ENCODE measurements at regions not wholly inside any gene's neighbourhood (a gene's known extent, or its start where the extent isn't known, plus 50 kb on each side); places are given as distances from the start of the nearest gene placed in this dataset.

DNA sequence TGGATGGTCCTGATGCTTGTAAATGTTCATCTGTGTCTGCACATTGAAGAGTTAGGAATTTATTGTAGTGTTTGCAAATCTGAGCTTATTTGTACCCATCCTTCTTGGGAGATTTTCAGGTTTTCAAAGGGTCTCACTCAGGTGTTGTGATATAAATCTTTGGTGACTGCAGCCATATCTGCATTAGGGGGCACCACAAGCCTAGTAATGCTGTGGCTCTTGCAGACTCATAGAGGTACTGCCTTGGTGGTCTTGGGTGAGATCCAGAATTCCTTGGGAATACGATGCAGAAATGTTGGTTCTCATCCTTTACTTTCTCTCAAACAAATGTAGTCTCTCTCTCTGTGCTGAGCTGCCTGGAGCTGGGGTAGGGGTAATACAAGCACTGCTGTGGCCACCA, 405.9 kb downstream of the TTLL7 start:
- H3K4me1 ChIP-seq, result no peaks in the 10 kb centered on the region
- no peaks in the 10 kb centered on the region for H3K36me3 ChIP-seq (ENCODE audit: control insufficient read depth, insufficient read depth, low read length)
- H3K4me3 ChIP-seq (ENCODE audit: low read depth, low read length), result no peak overlapping the region
- no peak overlapping the region for H3K4me2 ChIP-seq (ENCODE audit: low read length)
- TF ChIP-seq CTCF (IDR thresholded peaks at IDR 0.05), result no peak
- no peak overlapping the region for H2AFZ ChIP-seq
- no peak overlapping the region for H3K27ac ChIP-seq
- no peaks in the 10 kb centered on the region for H3K27me3 ChIP-seq (ENCODE audit: control insufficient read depth, insufficient read depth, low read length)
- no peaks in the 10 kb centered on the region for H3K79me2 ChIP-seq
- H3K9ac ChIP-seq, result no peak overlapping the region
- H3K9me3 ChIP-seq (ENCODE audit: control insufficient read depth, low read length), result no peaks in the 10 kb centered on the region

DNA sequence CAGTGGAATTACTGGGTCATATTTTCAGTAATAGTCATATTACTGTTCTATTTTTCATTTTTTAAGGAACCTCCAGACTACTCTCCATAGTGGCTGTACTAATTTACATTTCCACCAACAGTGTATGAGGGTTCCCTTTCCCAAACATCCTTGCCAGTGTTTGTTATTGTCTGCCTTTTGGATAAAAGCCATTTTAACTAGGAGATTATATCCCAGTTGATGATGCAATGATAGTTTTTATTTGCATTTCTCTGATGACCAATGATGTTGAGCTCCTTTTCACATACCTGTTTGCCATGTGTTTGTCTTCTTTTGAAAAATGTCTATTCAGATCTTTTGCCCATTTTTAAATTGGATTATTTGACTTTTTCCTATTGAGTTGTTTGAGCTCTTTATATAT, 410.8 kb downstream of the TTLL7 start:
- Histone ChIP-seq H3K27me3 (ENCODE audit: control insufficient read depth, insufficient read depth, low read length) (no peaks in the 10 kb centered on the region), H2AFZ (no peak overlapping the region), H3K9me3 (ENCODE audit: control insufficient read depth, low read length) (no peaks in the 10 kb centered on the region), H3K36me3 (ENCODE audit: control insufficient read depth, insufficient read depth, low read length) (no peaks in the 10 kb centered on the region), H3K27ac (no peak overlapping the region), H3K79me2 (no peaks in the 10 kb centered on the region), H3K4me1 (no peaks in the 10 kb centered on the region), H3K4me2 (ENCODE audit: low read length) (no peak overlapping the region), H3K4me3 (ENCODE audit: low read depth, low read length) (no peak overlapping the region), H3K9ac (no peak overlapping the region)
- TF ChIP-seq CTCF (IDR thresholded peaks at IDR 0.05), result no peak

DNA sequence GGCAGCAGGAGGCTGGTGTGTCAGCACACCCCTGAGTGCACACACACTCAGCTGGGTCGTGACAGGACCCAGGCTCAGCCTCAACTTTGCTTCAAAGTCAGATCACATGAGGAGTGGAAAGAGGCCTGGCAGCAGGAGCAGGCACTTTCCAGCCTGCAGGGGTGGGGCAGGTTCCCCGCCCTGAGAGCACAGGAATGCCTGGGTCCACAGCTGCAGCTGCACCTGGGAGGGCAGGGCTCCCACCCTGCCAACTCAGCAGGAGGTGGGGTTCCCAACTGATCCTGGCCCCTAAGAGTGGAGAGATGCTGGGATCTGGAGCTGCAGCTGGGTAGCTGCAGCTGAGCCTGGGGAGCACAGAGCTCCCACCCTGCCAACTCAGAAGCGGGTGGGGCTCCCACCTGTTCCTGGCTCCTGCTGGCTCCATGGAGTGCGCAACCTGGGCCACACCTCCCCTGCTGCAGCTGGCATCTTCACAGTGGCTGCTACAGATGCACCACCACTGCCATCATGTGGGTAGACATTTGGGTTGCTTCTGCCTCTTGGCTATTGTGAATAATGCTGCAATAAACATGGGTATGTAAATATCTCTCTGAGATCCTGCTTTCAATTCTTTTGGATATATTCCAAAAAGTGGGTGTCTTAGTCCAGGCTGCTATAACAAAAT, 415.4 kb downstream of the TTLL7 start:
- Histone ChIP-seq H3K36me3 (ENCODE audit: control insufficient read depth, insufficient read depth, low read length) (no peaks in the 10 kb centered on the region), H3K79me2 (no peaks in the 10 kb centered on the region), H2AFZ (no peak overlapping the region), H3K4me2 (ENCODE audit: low read length) (no peak overlapping the region), H3K4me3 (ENCODE audit: low read depth, low read length) (no peak overlapping the region), H3K4me1 (no peaks in the 10 kb centered on the region), H3K27me3 (ENCODE audit: control insufficient read depth, insufficient read depth, low read length) (no peaks in the 10 kb centered on the region), H3K9me3 (ENCODE audit: control insufficient read depth, low read length) (no peaks in the 10 kb centered on the region), H3K27ac (no peak overlapping the region), H3K9ac (no peak overlapping the region)
- TF ChIP-seq CTCF (IDR thresholded peaks at IDR 0.05), result no peak

- no peak overlapping the region for H3K4me3 ChIP-seq (ENCODE audit: low read depth, low read length)
- no peak for TF ChIP-seq CTCF (IDR thresholded peaks at IDR 0.05)
- H3K27me3 ChIP-seq (ENCODE audit: control insufficient read depth, insufficient read depth, low read length), result no peaks in the 10 kb centered on the region
Measured at GRCh38 chr1:83581747-83582146, 417.2 kb downstream of the TTLL7 start.

DNA sequence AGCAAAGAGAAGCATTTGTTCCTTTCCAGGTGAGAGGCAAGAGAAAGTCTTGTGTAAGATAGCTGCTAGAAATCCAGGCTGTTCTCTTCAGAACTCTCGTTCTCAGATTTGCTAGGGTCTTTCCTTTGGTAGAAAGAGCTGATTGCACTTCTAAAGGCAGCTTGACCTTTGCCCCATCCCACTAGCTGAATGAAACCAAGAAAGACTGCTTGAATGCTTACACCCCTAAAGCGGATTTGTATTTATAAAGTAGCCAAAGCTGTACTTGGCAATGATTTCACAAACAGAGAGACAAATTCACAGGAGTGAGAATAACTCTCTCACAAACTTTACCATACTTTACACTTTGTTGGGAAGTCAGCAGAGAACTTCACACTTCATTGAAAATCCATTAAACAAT, 424.1 kb downstream of the TTLL7 start:
- Histone ChIP-seq H3K9ac (no peak overlapping the region), H3K27ac (no peak overlapping the region), H2AFZ (no peak overlapping the region), H3K27me3 (ENCODE audit: control insufficient read depth, insufficient read depth, low read length) (no peaks in the 10 kb centered on the region), H3K4me1 (no peaks in the 10 kb centered on the region), H3K36me3 (ENCODE audit: control insufficient read depth, insufficient read depth, low read length) (no peaks in the 10 kb centered on the region), H3K9me3 (ENCODE audit: control insufficient read depth, low read length) (no peaks in the 10 kb centered on the region), H3K4me3 (ENCODE audit: low read depth, low read length) (no peak overlapping the region), H3K4me2 (ENCODE audit: low read length) (no peak overlapping the region), H3K79me2 (no peaks in the 10 kb centered on the region)
- no peak for TF ChIP-seq CTCF (IDR thresholded peaks at IDR 0.05)

More at GRCh38 chr1:83581747-83582146, 417.2 kb downstream of the TTLL7 start:
- H3K4me2 ChIP-seq (ENCODE audit: low read length), result no peak overlapping the region
- H3K9me3 ChIP-seq (ENCODE audit: control insufficient read depth, low read length), result no peaks in the 10 kb centered on the region
- no peaks in the 10 kb centered on the region for H3K4me1 ChIP-seq
- H3K9ac ChIP-seq, result no peak overlapping the region
- no peaks in the 10 kb centered on the region for H3K79me2 ChIP-seq
- H2AFZ ChIP-seq, result no peak overlapping the region
- no peak overlapping the region for H3K27ac ChIP-seq
- no peaks in the 10 kb centered on the region for H3K36me3 ChIP-seq (ENCODE audit: control insufficient read depth, insufficient read depth, low read length)

Measured in parathyroid adenoma (tissue), 2 donors.